ENCODE measurements at regions not wholly inside any gene's neighbourhood (a gene's known extent, or its start where the extent isn't known, plus 50 kb on each side); places are given as distances from the start of the nearest gene placed in this dataset.

DNA sequence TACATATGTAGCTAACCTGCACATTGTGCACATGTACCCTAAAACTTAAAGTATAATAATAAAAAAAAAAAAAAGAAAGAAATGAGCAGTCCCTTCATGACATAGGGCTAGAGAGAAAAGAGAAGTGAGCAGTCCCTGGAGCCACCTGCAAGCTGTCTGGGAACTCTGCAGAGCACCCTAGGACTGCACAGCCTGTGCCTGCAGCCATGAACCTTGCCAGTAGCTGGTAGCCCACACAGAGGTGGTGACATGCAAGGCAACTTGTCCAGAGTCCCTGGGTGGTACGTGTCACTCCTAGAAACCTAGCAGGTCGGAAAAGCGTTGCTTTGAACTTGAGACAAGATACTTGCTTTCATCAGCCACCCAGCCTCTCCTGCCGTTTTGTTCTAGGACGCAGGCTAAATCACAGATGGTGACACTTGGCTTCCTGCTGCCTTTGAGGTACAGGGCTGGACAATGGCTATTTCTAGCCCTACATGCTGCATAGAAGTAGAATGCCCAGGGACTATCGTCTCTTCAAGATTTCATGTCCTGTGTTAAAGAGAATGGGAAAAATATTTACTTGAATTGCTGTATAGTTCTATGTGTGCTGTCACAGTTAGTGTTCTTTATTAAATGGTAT is 260.9 kb downstream of the LTN1 start:
- Histone ChIP-seq H3K9me3 (ENCODE audit: control insufficient read depth, insufficient read depth, low read depth, low read length) (no peaks in the 10 kb centered on the region), H3K27ac (ENCODE audit: low read length) (no peak overlapping the region), H3K4me1 (ENCODE audit: control insufficient read depth, insufficient read depth, low read length) (no peaks in the 10 kb centered on the region), H3K36me3 (ENCODE audit: control insufficient read depth, insufficient read depth, low read length) (no peaks in the 10 kb centered on the region), H3K4me3 (ENCODE audit: low read depth in 2 of 2, low read length in 2 of 2) (no peak overlapping the region), H3K27me3 (ENCODE audit: control insufficient read depth, insufficient read depth, low read length) (no peaks in the 10 kb centered on the region)
- intact Hi-C loops (cut with micrococcal nuclease; ENCODE audit: unreplicated experiment) = no loop called here
- no peak for TF ChIP-seq POLR2AphosphoS5 (IDR thresholded peaks at IDR 0.05; ENCODE audit: low read depth, low read length)
- TF ChIP-seq, protein P1, sequence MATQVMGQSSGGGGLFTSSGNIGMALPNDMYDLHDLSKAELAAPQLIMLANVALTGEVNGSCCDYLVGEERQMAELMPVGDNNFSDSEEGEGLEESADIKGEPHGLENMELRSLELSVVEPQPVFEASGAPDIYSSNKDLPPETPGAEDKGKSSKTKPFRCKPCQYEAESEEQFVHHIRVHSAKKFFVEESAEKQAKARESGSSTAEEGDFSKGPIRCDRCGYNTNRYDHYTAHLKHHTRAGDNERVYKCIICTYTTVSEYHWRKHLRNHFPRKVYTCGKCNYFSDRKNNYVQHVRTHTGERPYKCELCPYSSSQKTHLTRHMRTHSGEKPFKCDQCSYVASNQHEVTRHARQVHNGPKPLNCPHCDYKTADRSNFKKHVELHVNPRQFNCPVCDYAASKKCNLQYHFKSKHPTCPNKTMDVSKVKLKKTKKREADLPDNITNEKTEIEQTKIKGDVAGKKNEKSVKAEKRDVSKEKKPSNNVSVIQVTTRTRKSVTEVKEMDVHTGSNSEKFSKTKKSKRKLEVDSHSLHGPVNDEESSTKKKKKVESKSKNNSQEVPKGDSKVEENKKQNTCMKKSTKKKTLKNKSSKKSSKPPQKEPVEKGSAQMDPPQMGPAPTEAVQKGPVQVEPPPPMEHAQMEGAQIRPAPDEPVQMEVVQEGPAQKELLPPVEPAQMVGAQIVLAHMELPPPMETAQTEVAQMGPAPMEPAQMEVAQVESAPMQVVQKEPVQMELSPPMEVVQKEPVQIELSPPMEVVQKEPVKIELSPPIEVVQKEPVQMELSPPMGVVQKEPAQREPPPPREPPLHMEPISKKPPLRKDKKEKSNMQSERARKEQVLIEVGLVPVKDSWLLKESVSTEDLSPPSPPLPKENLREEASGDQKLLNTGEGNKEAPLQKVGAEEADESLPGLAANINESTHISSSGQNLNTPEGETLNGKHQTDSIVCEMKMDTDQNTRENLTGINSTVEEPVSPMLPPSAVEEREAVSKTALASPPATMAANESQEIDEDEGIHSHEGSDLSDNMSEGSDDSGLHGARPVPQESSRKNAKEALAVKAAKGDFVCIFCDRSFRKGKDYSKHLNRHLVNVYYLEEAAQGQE (IDR thresholded peaks at IDR 0.05; ENCODE audit: insufficient read depth in 1 of 2, low read depth in 2 of 2, low read length in 1 of 2) = no peak
- TF ChIP-seq TCF7L2 (IDR thresholded peaks at IDR 0.05; ENCODE audit: low read depth, low read length) = no peak
- TF ChIP-seq CTCF (IDR thresholded peaks at IDR 0.05) = no peak
- no peak for TF ChIP-seq SIN3A (IDR thresholded peaks at IDR 0.05; ENCODE audit: borderline replicate concordance, insufficient read depth, low read depth, low read length)
- ATAC-seq = no peak
- DNase-seq (ENCODE audit: low read depth, low spot score) = no peak
- CTCF ChIA-PET = interaction anchor here (0.6 kb wide), 1 partner anchor 1780 kb away, joined by 9 read pairs; no protein-coding TSS in a partner anchor
- POLR2A ChIA-PET = no interaction called here
- in situ Hi-C loops (cut with HindIII; ENCODE audit: low pct_unique_long_range_greater_than_20kb, low sequenced_read_pairs) = no loop called here
- BruUV-seq (replicated peaks) = no TSS peak

GRCh38 chr21:28729887-28730286 is 262.8 kb downstream of the LTN1 start:
- H3K9me3 ChIP-seq (ENCODE audit: control insufficient read depth, insufficient read depth, low read depth, low read length) = no peaks in the 10 kb centered on the region
- H3K27me3 ChIP-seq (ENCODE audit: control insufficient read depth, insufficient read depth, low read length) = no peaks in the 10 kb centered on the region; the same call in 1 of the 2 replicates
- no TSS peak for BruUV-seq (replicated peaks)
- H3K27ac ChIP-seq (ENCODE audit: low read length) = no peak overlapping the region
- no peak overlapping the region for H3K4me3 ChIP-seq (ENCODE audit: low read depth in 2 of 2, low read length in 2 of 2)
- in situ Hi-C loops (cut with HindIII; ENCODE audit: low pct_unique_long_range_greater_than_20kb, low sequenced_read_pairs) = no loop called here
- no peaks in the 10 kb centered on the region for H3K4me1 ChIP-seq (ENCODE audit: control insufficient read depth, insufficient read depth, low read length)
- H3K36me3 ChIP-seq (ENCODE audit: control insufficient read depth, insufficient read depth, low read length) = no peaks in the 10 kb centered on the region
- TF ChIP-seq SIN3A (IDR thresholded peaks at IDR 0.05; ENCODE audit: borderline replicate concordance, insufficient read depth, low read depth, low read length) (no peak), POLR2AphosphoS5 (IDR thresholded peaks at IDR 0.05; ENCODE audit: low read depth, low read length) (no peak), CTCF (IDR thresholded peaks at IDR 0.05) (no peak), TCF7L2 (IDR thresholded peaks at IDR 0.05; ENCODE audit: low read depth, low read length) (no peak)
- TF ChIP-seq, protein P1 (IDR thresholded peaks at IDR 0.05; ENCODE audit: insufficient read depth in 1 of 2, low read depth in 2 of 2, low read length in 1 of 2) = no peak
- POLR2A ChIA-PET = no interaction called here
- DNase-seq (ENCODE audit: low read depth, low spot score) (no peak), ATAC-seq (no peak)
- intact Hi-C loops (cut with micrococcal nuclease; ENCODE audit: unreplicated experiment) = no loop called here
- CTCF ChIA-PET = no interaction called here
